ENCODE measurements at regions not wholly inside any gene's neighbourhood (a gene's known extent, or its start where the extent isn't known, plus 50 kb on each side); places are given as distances from the start of the nearest gene placed in this dataset.

DNA sequence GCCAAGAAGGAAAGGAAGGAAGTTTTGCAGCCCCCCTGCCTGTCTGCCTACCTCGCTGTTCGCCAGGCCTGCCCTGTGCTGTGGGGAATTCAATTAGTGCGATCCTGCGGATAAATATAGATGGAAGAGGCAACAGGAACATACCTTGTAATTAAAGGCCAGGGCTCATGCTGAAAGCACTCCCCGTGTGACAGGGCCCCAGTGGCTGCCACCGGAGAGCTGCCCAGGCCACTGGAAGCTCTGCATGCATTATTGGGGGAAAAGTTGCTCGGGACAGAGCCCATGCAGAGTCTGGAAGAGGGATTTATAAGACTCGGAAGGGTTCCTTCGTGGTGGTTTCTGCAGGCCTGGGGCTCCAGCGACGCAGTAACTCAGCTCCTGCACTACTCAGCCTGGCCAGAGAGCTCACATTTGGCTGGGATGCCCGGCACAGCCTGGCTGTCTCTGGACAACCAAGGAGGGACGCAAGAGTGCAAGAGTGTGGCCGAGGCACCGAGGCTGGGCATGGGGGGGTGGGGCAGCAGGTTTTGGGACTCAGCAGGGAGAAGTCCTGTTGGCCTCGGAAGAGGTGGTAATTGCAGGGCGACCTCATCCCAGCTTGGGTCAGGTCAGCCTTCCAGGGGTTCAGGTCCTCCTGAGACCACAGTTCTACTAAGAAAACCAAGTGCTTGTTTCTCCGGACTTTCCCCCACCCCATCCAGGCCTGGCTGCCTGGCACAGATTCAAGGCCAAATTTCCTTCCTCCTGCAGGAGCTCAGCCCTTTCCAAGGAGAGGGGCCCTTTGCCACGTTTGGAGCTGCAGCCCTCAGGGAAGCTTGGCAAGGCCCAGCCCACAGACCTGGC, 68.1 kb upstream of the GGTA1 start:
- ChIA-PET POLR2A (no interaction called here), CTCF (no interaction called here)

DNA sequence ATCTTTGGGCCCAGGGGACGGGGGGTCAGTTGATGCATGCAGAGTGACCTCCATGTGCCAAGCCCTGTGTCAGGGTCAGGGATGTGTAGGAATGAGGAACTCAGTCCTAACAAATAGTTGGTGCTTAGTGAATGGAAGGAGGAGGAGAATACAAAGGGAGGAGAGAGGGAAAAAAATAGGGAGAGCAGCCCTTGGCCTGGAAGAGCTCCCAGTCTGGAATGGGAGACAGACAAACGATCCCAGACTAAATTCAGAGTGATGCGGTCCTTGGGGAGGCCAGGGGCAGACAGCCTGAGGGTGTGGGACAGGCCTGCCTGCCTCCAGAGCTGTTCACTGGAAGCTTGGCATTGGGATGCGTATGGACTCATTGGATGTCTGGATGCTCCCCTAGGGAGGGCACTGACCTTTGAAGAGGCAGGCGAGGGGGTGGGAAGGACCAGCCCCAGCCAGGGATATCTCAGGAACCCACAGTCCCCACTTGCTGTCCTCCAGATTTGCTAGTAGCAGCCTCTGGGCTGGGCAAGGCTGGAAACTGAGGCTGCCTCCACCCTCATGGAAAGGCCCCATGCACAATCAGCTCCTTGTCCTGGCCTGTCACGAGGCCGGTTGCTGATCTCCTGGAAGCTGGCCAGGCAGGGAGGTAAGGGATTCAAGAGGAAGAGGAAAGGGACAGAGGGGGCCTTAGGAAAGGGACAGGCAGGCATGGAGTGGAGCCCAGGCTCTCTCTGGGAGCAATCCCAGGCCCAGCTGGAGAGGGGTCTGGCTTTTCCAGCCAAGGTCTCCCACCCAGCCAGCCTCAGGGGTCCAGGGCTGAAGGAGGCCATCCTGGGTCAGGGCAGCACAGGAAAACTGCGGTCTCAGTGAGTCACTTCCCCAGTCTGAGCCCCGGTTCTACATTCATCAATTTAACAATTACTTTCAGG, 69.0 kb upstream of the GGTA1 start:
- POLR2A ChIA-PET: no interaction called here
- CTCF ChIA-PET: no interaction called here

DNA sequence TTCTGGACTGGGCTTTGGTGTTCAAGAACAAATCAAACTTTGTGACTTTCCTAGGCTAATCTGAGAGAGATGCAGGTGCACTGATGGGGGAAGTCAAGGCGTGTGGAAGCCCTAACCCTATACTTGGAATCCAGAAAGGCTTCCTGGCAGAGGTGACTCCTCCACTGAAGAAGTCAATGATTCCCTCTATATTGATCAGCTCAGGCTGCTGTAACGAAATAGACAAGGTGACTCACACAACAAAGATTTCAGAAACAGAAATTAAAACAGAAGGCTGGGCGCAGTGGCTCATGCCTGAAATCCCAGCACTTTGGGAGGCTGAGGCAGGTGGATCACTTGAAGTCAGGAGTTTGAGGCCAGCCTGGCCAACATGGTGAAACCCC, 69.6 kb upstream of the GGTA1 start:
- ChIA-PET POLR2A (no interaction called here), CTCF (no interaction called here)

DNA sequence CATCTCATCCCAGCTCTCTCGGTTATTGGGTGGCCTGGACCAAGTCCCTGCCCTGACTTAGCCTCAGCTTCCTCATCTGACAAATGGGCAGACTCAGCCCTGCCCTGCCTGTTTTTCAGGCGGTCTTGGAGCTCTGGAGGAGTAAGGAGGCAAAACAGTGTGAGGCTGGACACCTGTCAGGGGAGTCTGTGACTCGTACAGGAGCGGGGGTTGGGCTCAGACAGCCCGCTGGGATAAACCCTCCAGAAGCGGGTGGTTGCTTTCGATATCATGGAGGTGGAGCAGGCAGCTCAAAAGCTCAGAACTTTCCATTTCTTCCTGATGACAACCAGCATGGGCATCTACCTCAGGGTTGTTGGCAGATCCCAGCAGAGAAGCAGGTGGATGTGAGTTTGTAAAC, 72.9 kb upstream of the GGTA1 start:
- POLR2A ChIA-PET: no interaction called here

DNA sequence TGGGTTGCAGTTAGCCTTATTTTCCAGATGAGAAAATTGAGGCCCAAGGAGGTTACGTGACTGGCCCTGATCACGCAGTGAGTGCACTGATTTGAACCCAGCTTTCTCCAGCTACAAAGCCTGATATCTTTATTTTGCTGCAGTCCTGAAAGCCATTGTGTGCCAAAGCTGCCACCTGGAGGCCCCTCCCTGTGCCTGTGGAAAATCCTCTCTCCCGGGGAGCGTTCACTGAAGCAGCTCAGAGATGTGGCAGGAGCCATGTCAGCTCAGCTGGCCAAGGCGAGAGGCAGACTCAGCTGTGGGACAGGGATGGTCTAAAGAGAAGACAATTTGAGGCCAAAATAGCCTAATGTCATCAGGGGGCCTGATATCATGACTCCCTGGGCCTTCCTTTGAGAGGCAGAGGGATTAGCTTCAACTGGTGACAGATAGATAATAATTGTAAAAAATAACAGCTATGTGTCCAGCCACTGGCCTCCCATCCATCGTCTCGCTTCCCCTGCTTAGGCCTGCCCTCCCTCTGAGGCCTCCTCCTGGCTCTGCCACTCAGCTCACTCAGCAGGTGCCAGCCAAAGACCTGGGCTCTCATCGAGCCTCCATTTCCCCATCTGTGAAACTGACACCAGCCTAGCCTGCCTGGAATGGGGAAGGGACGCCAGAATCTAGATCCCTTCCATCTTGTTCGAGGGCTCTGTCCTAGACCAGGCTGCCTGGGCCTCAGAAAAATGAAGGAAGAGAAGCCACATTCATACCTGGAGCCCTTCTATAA, 74.3 kb upstream of the GGTA1 start:
- CTCF ChIA-PET: no interaction called here

More for the DNA sequence above, 72.9 kb upstream of the GGTA1 start:
- CTCF ChIA-PET: no interaction called here

DNA sequence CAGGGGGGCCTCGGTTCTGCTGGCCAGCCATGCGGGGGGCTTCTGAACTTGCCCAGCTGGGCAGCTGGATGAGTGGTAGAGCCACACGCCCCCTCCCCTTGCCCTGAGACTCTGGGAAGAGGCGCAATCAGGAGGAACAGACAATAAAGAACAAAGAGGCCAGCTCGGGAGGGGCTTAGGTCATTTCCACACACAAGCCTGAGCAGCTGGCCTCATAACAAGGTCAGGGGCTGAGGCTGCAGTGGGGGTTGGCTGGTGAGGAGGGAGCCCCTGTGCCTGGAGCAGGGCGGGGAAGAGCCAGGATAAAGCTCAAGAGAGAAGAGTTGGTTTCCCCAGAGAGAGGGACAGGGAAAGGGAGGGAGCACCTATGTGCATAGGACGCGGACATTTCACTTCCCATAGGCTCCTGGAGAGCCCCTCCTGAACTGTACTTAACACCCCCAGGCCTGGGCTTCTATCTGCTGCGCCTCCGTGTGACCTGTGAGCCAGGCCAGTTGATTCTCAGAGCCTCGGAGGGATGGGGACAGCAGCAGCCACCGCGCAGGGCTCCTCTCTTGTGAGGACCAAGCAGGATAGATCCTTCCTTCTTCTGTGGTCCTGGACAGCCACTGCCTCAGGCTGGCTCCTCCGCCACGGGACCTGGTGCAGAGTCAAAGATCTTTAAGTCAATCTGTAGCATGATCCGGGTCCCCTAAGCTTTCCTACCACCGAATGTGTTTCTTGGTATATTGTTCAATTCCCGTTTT, 75.3 kb upstream of the GGTA1 start:
- ChIA-PET POLR2A (no interaction called here), CTCF (no interaction called here)

More for the DNA sequence above, 74.3 kb upstream of the GGTA1 start:
- POLR2A ChIA-PET: no interaction called here

DNA sequence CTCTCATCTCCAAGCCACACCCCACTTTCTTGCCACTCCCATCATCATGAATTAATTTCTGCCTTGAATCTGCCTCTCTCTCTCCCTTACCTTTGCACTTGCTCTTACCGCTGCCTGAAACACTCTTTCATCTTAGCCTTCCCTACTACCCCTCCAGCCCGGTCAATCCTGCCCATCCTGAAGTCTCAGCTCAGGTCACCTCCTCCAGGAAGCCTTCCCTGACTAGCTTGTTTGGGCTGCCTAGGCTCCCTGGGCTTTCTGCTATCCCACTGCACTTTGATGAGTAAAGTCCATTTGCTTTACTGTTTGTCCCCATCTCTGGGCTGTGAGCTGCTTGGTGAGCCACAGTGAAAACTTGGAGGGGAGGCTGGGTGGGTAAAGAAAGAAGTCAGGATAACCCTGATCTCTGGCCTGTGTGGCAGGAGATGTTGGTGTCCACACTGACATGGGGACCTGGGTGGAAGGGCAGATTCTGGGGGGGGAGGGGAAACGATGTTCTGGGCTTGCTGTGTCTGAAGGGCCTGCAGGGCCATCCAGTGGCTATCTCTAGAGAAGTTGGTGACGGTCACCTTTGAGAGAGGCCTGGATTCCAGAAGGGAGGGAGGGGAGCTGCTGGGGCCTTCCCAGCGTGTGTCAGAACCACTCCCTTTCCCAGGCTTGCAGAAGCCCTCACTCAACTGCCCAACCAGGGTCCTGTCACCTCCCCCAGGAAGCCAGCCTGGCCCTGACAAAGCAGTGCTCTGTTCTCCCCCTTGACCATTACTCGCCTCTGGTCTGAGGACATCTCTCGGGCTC, 75.0 kb upstream of the DAB2IP start:
- CTCF ChIA-PET: interaction anchor here (0.8 kb wide), 1 partner anchor 26 kb away, joined by 3 read pairs; no protein-coding TSS in a partner anchor
- POLR2A ChIA-PET: no interaction called here

DNA sequence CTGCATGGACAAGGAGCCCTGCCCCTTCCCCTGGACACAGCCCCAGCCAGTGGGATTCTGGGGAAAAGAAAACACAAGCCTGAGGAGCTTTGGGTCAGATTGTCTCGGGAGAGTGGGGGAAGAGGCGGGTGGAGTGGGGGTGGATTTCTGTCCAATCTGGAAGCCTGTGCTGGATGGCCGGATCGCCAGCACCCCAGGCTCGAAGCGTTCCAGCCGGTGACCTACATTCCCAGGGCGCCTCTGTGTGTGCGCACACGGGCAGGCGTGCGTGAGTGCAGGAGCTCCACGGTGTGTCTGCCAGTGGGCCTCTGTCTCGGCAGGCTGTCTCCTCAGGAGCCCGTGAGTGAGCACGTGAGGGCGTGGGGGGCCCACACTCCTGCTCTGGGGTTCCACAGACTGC, 74.3 kb upstream of the DAB2IP start:
- CTCF ChIA-PET: interaction anchor here (0.8 kb wide), 1 partner anchor 27 kb away, joined by 3 read pairs; no protein-coding TSS in a partner anchor
- POLR2A ChIA-PET: no interaction called here

DNA sequence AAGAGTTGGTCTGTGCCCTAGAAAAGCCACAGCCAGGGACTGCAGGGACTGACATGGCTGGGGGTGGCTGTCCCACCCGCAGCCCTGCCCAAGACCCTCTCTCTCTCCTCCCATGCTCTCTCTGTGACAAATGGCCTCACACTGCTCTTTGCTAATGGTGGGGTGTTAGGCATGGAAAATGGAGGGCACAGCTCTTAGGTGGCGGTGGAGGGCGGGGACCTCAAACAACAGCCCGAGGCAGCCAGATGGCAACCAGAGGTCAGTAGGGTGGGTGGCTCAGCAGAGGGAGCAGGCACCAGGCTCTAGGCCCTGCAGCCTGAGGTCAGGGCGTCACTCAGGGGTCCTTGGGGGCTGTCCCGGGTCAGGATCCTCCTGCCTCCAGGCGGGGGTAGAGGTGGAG, 73.9 kb upstream of the DAB2IP start:
- ChIA-PET CTCF (interaction anchor here (0.8 kb wide), 1 partner anchor 27 kb away, joined by 3 read pairs; no protein-coding TSS in a partner anchor), POLR2A (no interaction called here)

DNA sequence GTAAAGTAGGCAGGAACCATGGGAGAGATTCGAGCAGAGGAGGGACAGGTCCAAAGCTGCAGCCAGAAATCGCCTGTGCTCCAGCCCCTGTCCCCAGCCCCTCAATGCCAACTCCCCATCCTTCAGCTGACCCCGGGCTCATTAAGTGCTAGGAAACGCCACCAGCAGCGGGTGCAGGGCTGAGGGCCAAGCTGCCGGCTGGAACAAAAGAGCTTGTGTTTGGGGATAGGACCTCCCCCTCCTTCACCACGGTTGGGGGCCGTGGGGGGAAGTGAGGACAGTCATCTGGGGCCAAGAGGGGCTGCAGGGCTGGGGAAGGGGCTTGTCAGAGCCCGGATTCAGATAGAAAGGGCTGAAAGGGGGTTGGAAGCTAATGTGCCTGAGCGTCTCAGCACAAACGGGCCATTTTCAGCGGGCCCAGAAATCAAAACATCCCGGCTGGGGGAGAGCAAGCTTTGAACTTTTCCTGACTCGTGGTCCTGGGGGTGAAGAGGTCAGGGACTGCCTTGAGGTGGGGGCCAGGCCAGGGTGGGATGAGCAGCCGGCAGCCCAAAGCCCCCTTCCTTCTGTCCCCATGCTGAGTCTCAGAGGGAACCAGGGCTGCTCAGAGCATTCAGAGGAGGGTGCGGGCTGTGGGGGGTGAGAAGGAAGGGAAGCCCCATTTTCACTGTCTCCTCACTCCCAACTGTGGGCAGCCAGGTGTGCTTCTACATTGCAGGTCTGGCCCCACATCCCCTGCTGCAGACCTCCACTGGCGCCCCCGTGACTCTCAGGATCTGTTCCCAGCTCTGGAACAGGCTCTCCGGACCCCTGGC, 69.4 kb upstream of the DAB2IP start:
- ChIA-PET CTCF (no interaction called here), POLR2A (no interaction called here)

DNA sequence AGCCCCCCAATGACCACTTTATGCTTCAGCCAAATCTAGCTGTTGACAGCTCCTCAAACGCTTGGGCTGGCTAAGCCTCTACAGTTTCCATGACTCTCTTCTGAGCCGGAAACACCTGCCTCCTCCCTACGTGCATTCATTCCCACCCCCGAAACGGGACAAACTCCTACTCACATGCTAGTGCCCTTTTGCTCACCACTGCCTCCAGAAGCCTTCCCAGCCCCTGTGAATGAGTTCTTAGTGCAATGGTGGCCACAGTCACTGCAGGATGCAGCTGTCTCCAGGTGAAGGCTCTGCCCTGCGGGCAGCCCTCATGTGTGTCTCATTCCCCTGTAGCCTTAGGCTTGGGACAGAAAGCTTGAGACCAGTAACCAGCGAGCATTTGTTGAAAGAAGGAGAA, 68.8 kb upstream of the DAB2IP start:
- CTCF ChIA-PET: no interaction called here
- POLR2A ChIA-PET: no interaction called here

DNA sequence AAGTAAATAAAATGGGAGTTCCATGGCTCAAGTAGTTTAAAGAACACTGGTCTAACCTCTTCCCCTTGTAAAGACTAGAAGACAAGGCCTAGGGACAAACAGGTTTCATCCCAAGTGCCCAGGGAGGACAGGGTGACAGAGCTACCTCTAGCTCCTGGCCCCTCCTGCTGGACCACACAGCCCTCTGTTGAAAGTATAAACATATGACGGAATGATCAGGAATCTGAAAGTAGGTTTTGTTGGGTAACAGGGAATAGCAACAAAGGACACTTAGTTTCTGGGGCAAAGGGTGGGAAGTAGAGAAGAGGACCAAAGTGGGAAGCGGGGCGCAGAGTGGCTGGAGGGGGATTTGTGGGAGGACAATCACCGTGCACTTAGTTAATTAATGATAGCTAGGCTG, 67.0 kb upstream of the DAB2IP start:
- ChIA-PET CTCF (no interaction called here), POLR2A (no interaction called here)

DNA sequence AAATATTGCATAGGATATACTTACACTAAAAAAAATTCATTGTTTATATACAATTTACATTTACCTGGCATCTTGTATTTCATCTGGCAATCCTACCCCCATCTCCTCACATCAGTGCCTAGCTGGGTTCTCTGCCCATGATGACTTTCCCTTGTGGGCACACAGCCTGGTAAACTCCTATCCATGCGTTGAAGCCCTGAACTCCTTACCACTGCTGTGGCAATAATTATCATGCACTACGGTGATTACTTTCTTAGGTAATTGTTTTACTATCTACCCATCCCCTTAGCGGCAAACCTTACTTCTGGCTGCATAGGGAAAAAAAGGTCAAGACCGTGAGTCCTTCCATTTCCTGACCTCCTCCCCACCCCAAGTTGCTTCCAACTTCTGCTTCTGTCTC, 63.6 kb upstream of the DAB2IP start:
- CTCF ChIA-PET: no interaction called here
- POLR2A ChIA-PET: no interaction called here

DNA sequence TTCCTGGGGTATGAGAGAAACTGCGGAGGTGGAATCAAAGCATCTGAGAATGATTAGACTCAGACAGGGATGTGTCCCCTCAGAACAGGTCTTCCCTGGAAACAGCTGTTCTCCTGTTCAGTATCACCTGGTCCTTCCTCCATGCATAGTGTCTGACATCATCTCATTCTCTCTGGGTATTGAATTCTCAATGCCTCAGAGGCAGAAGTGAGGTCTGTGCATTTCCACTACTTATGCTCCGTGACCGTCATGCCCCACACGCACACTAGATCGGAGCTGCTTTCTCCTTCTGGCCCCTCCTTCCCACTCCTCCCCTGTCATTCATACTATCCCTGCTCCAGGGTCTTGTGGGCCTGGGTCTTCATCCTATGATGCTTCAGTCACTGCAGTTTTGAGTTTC, 61.4 kb upstream of the DAB2IP start:
- POLR2A ChIA-PET: no interaction called here

DNA sequence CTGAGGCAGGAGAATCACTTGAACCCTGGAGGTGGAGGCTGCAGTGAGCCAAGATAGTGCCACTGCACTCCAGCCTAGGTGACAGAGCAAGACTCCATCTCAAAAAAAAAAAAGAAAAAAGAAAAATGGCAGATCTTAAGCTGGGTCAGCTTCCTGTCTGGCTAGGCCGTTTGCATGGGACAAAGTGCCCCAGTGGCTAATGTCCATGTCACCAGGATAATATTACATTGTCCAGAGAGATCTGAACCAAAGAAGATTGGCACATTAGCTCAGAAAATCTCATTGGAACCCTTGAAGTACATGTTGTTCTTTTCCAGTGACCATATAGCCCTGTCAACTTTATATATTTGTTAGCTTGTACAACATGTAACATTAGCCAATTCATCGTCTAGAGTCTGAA, 59.2 kb upstream of the DAB2IP start:
- ChIA-PET CTCF (no interaction called here), POLR2A (no interaction called here)

More for the DNA sequence above, 61.4 kb upstream of the DAB2IP start:
- CTCF ChIA-PET: no interaction called here

DNA sequence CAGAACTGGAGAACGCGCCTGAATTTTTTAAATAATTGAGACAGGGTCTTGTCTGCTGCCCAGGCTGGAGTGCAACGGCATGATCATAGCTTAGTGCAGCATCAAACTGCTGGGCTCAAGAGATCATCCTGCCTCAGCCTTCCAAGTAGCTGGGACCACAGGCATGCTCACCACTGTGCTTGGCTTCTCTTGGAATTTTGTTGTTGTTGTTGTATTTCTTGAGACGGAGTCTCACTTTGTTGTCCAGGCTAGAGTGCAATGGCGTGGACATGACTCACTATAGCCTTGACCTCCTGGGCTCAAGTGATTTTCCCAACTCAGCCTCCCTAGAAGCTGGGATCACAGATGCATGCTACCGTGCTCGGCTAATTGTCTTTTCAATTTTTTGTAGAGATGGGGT, 58.4 kb upstream of the DAB2IP start:
- CTCF ChIA-PET: no interaction called here
- POLR2A ChIA-PET: no interaction called here

DNA sequence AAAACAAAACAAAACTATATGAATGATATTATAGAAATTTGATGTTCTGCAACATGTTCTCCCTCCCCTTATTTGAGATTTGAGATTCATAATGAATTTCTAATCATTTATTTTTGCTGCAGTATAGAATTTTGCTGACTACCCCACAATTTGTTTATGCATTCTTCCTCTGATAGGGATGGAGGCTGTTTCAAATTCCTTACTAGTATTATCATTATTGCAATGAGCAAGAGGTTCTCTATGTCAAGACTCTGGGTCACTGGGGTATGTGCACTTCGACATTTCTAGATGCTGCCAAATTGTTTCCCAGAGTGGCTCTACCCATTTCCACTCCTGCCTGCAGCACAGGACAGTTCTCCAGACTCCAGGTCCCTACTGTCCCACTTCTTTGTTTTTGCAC, 54.9 kb upstream of the DAB2IP start:
- CTCF ChIA-PET: no interaction called here
- POLR2A ChIA-PET: no interaction called here

DNA sequence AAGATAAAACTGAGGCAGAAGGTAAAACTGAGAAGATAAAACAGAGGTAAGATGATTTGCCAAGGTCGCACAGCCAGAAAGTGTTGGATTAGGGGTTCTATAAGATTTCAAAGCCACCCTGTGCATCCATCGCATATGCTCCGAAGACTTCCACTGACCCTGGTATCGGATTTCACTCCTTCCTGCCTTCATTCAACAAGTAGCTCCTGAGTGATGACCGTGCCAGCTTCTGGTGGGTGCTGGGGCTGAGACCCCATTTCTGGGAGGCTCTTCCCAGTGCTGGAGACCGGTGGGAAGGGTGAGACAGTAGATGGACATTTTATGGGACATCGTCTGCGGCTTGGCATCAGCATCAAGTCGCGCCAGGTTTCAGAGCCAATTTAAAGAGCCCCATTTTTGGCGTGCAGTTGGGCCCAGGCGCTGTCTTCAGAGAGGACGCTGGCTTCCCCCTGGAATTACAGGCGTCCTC, 53.7 kb upstream of the DAB2IP start:
- ChIA-PET POLR2A (no interaction called here), CTCF (no interaction called here)

All from activated CD8-positive, alpha-beta memory T cell treated with anti-CD3 and anti-CD28 coated beads for 36 hours (primary cell).